Body of pancreas (tissue), 4 donors: ENCODE measurements at regions not wholly inside any gene's neighbourhood (a gene's known extent, or its start where the extent isn't known, plus 50 kb on each side); places are given as distances from the start of the nearest gene placed in this dataset.

ENCODE experiments used
- ATAC-seq: fragments of 150-250 bp; one replicate; pipeline ENCODE4 v1.9.1; 2016
- DNase-seq, 4 donors: peaks; one replicate each; pipeline ENCODE4 v3.0.0-alpha.2; 2019
- H3K27ac ChIP-seq, 4 donors: fragments of 200-600 bp; sonication (generic); 1 replicate in 3 of 4; 2 replicates in 1 of 4; pipeline versions ENCODE4 v1.5.1 to v1.6.1; 2016 to 2019; ENCODE audit warnings: mild to moderate bottlenecking in 1 of 4, mixed read lengths in 1 of 4, moderate library complexity in 1 of 4
- H3K27me3 ChIP-seq, 2 donors: fragments of 200-600 bp; sonication (generic); one replicate each; pipeline ENCODE4 v1.6.0; 2016; ENCODE audit warnings: mild to moderate bottlenecking in 1 of 2
- H3K36me3 ChIP-seq, 2 donors: fragments of 200-600 bp; sonication (generic); replicated peaks in 1 of 2; 2 replicates each; pipeline ENCODE4 v1.5.1; 2016; ENCODE audit warnings: low read depth in 2 of 2; ENCODE audit not compliant: insufficient read depth in 1 of 2
- H3K4me1 ChIP-seq: fragments of 200-600 bp; sonication (generic); one replicate; pipeline ENCODE4 v1.6.0; 2016
- H3K4me3 ChIP-seq, 2 donors: fragments of 200-600 bp; sonication (generic); 1 replicate in 1 of 2; 2 replicates in 1 of 2; pipeline ENCODE4 v1.5.1; 2016 to 2019
- H3K9me3 ChIP-seq, 3 donors: fragments of 200-600 bp; sonication (generic); 1 replicate in 2 of 3; 2 replicates in 1 of 3; pipeline ENCODE4 v1.5.1; 2016
- CTCF ChIP-seq, 7 experiments: fragments of 450-650 bp in 4 of 7; fragments of 200-600 bp in 3 of 7; sonication (generic) in 3 of 7; IDR thresholded peaks; one replicate each; pipeline ENCODE4 v1.5.1; 2016 to 2019; ENCODE audit warnings: antibody characterized with exemption in 7 of 7
- POLR2A ChIP-seq, 3 donors: fragments of 450-650 bp; IDR thresholded peaks; one replicate each; pipeline ENCODE4 v1.6.1; 2016; ENCODE audit warnings: antibody characterized with exemption in 3 of 3, mild to moderate bottlenecking in 2 of 3
- WGBS, 2 donors: methylation state at CpG; one replicate each; pipeline ENCODE4 v1.1.5; 2017; 5-methylcytosine and 5-hydroxymethylcytosine counted together
- intact Hi-C: fragments of 100-400 bp; cut with DNase I; formaldehyde crosslinking; loops from one replicate; pipeline ENCODE4 v1.15.1; 2023

GRCh38 chr4:152007111-152007510, 246.3 kb upstream of the GATB start:
- WGBS, 2 donors = 70 to 76% methylated on average over 3 of the region's 3 CpGs
- no peak overlapping the region for H3K27ac ChIP-seq
- no peaks in the 10 kb centered on the region for H3K27me3 ChIP-seq
- DNase-seq (no peak), ATAC-seq (no peak)
- H3K36me3 ChIP-seq = no peaks in the 10 kb centered on the region
- intact Hi-C loops = no loop called here
- no peaks in the 10 kb centered on the region for H3K9me3 ChIP-seq
- H3K4me1 ChIP-seq = no peaks in the 10 kb centered on the region
- H3K4me3 ChIP-seq = no peak overlapping the region
- TF ChIP-seq POLR2A (IDR thresholded peaks at IDR 0.05) = no peak
- no peak for TF ChIP-seq CTCF (IDR thresholded peaks at IDR 0.05)

DNA sequence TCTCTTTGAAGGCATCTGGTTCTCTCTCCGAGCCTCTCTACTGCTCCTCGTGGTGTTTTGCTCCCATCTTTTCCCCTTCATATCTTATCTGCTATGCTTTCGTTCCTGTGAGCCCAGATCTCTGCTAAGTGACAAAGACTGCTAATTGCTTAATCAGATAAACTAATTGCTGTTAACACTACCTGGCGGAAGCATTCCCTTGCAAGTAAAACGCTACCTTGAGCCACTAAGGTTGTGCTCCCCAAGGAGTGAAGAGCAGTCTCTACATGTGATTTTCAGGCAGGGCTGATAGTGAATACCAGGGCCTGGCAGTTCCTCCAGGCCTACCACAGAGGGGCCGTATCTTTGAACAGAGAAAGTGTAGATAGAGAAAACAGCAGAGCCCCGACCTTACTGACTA, 244.0 kb upstream of the GATB start:
- ATAC-seq (no peak), DNase-seq (no peak)
- intact Hi-C loops = no loop called here
- WGBS, 2 donors = 43 to 45% methylated on average over 7 of the region's 7 CpGs
- TF ChIP-seq CTCF (IDR thresholded peaks at IDR 0.05) (no peak), POLR2A (IDR thresholded peaks at IDR 0.05) (no peak)
- H3K4me3 ChIP-seq = no peak overlapping the region
- H3K27ac ChIP-seq = no peak overlapping the region
- no peaks in the 10 kb centered on the region for H3K9me3 ChIP-seq
- no peaks in the 10 kb centered on the region for H3K36me3 ChIP-seq
- H3K4me1 ChIP-seq = no peaks in the 10 kb centered on the region
- no peaks in the 10 kb centered on the region for H3K27me3 ChIP-seq

GRCh38 chr4:152000518-152000917, 239.7 kb upstream of the GATB start:
- Histone ChIP-seq H3K9me3 (no peaks in the 10 kb centered on the region), H3K4me1 (no peaks in the 10 kb centered on the region), H3K27me3 (no peaks in the 10 kb centered on the region), H3K4me3 (no peak overlapping the region), H3K36me3 (no peaks in the 10 kb centered on the region), H3K27ac (no peak overlapping the region)
- no peak for TF ChIP-seq CTCF (IDR thresholded peaks at IDR 0.05)
- ATAC-seq (no peak), DNase-seq (no peak)
- intact Hi-C loops = no loop called here

GRCh38 chr4:151998723-151999122, 237.9 kb upstream of the GATB start:
- WGBS, 2 donors = 63 to 71% methylated on average over 9 of the region's 9 CpGs
- DNase-seq (no peak), ATAC-seq (no peak)
- Histone ChIP-seq H3K27me3 (no peaks in the 10 kb centered on the region), H3K4me1 (no peaks in the 10 kb centered on the region), H3K4me3 (no peak overlapping the region), H3K9me3 (no peaks in the 10 kb centered on the region), H3K27ac (no peak overlapping the region), H3K36me3 (no peaks in the 10 kb centered on the region)
- TF ChIP-seq POLR2A (IDR thresholded peaks at IDR 0.05) = no peak
- TF ChIP-seq CTCF (IDR thresholded peaks at IDR 0.05) = no peak
- intact Hi-C loops = no loop called here

DNA sequence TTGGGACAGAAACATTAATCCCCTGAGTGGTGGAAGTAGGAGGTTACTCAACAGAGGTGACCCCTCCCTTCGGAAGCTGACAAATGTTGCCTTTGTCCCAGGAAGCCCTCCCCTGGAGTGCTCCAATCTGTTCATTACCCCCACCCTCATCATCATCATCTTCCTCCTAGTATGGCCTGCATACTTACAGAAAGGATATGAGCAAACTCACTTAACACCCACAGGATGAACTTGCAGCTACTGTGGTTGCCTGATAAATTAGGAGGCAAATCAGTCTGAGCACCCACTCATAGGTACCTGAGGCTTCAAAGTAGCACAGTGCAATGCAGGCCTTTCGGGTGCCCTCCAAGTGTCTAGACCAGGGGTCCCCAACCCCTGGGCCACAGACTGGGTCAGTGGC, 236.7 kb upstream of the GATB start:
- TF ChIP-seq CTCF (IDR thresholded peaks at IDR 0.05) (no peak), POLR2A (IDR thresholded peaks at IDR 0.05) (no peak)
- Histone ChIP-seq H3K4me1 (no peaks in the 10 kb centered on the region), H3K27ac (no peak overlapping the region), H3K4me3 (no peak overlapping the region), H3K36me3 (no peaks in the 10 kb centered on the region), H3K9me3 (no peaks in the 10 kb centered on the region), H3K27me3 (no peaks in the 10 kb centered on the region)
- ATAC-seq (no peak), DNase-seq (no peak)
- 83 to 88% methylated on average over 2 of the region's 2 CpGs for WGBS, 2 donors
- intact Hi-C loops = no loop called here
